Kidney (tissue), 13 donors: ENCODE measurements at regions not wholly inside any gene's neighbourhood (a gene's known extent, or its start where the extent isn't known, plus 50 kb on each side); places are given as distances from the start of the nearest gene placed in this dataset.

Source experiments
- DNase-seq, 5 donors: peaks; one replicate each; pipeline ENCODE4 v3.0.0-alpha.2; 2013 to 2020
- FAIRE-seq: peaks from 2 replicates; lab custom pipeline; 2012; peaks lifted over from hg19 to GRCh38; lab: Jason Lieb, UNC
- H3K27ac ChIP-seq, 2 donors: one replicate each; pipeline ENCODE4 v1.7.0; 2013; ENCODE audit warnings: low read depth in 2 of 2, low read length in 2 of 2, inconsistent platforms in 1 of 2
- H3K27me3 ChIP-seq: one replicate; pipeline ENCODE4 v1.7.1; 2013; ENCODE audit warnings: low read length, inconsistent platforms; ENCODE audit not compliant: control insufficient read depth, insufficient read depth
- H3K36me3 ChIP-seq, 3 donors: one replicate each; pipeline versions ENCODE4 v1.7.0 to v1.7.1; 2013; ENCODE audit warnings: low read length in 3 of 3, control low read depth in 1 of 3, inconsistent platforms in 1 of 3; ENCODE audit not compliant: insufficient read depth in 3 of 3, control insufficient read depth in 2 of 3
- H3K4me1 ChIP-seq, 3 donors: one replicate each; pipeline versions ENCODE4 v1.7.0 to v1.7.1; 2013; ENCODE audit warnings: low read length in 3 of 3, inconsistent platforms in 1 of 3, low read depth in 1 of 3; ENCODE audit not compliant: control insufficient read depth in 2 of 3, insufficient read depth in 2 of 3
- H3K4me3 ChIP-seq, 3 donors: one replicate each; pipeline versions ENCODE4 v1.7.0 to v1.8.1; 2013; ENCODE audit warnings: low read length in 3 of 3, control low read depth in 1 of 3, inconsistent platforms in 1 of 3
- H3K9ac ChIP-seq, 3 donors: one replicate each; pipeline versions ENCODE4 v1.7.0 to v1.7.1; 2013; ENCODE audit warnings: low read length in 3 of 3, control low read depth in 1 of 3, inconsistent platforms in 1 of 3
- H3K9me3 ChIP-seq, 3 donors: one replicate each; pipeline versions ENCODE4 v1.7.0 to v1.7.1; 2013; ENCODE audit warnings: low read length in 3 of 3, control low read depth in 1 of 3, inconsistent platforms in 1 of 3; ENCODE audit not compliant: control insufficient read depth in 2 of 3, insufficient read depth in 1 of 3
- intact Hi-C: fragments of 100-400 bp; cut with DNase I; formaldehyde crosslinking; loops from one replicate; pipeline ENCODE4 v1.11.1; 2022
- TF ChIP-seq, protein P1 (sequence below): IDR thresholded peaks from 3 replicates; pipeline ENCODE4 v1.5.1; 2012; ENCODE audit warnings: mild to moderate bottlenecking, moderate library complexity, borderline replicate concordance; ENCODE audit not compliant: insufficient read depth; ENCODE audit errors: extremely low read depth
- donor health status: control.
- donor health status: control.
- donor health status: control.
- donor health status: control.
- donor health status: control.
- donor health status: DM: yes; HTN: yes; CAD: no.
- donor health status: Normal renal cell carcinoma (clear cell type).

DNA sequence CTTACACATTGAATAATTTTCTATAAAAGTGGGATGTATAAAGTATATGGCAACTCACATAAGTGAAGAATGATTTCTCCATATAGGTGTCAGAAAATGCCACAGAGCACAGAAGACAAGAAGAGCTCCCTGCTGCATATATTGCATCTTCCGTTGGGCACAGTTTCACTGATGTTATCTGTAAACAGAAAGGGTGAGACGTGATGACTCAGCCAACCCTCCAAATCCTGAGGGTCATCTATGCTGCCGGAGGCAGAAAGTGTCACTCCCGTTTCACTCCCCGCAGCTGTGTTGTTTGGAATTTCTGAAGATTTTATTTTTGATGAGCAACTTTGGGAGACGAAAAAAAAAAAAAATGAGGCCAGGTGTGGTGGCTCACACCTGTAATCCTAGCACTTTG, 644.1 kb downstream of the C6orf118 start:
- H3K9ac ChIP-seq = no peak overlapping the region
- H3K9me3 ChIP-seq = no peaks in the 10 kb centered on the region
- no peaks in the 10 kb centered on the region for H3K4me1 ChIP-seq
- no peak overlapping the region for H3K27ac ChIP-seq
- FAIRE-seq (no peak), DNase-seq (no peak)
- no peaks in the 10 kb centered on the region for H3K27me3 ChIP-seq
- intact Hi-C loops = no loop called here
- H3K36me3 ChIP-seq = no peaks in the 10 kb centered on the region
- TF ChIP-seq, protein P1, sequence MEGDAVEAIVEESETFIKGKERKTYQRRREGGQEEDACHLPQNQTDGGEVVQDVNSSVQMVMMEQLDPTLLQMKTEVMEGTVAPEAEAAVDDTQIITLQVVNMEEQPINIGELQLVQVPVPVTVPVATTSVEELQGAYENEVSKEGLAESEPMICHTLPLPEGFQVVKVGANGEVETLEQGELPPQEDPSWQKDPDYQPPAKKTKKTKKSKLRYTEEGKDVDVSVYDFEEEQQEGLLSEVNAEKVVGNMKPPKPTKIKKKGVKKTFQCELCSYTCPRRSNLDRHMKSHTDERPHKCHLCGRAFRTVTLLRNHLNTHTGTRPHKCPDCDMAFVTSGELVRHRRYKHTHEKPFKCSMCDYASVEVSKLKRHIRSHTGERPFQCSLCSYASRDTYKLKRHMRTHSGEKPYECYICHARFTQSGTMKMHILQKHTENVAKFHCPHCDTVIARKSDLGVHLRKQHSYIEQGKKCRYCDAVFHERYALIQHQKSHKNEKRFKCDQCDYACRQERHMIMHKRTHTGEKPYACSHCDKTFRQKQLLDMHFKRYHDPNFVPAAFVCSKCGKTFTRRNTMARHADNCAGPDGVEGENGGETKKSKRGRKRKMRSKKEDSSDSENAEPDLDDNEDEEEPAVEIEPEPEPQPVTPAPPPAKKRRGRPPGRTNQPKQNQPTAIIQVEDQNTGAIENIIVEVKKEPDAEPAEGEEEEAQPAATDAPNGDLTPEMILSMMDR = no peak
- H3K4me3 ChIP-seq = no peak overlapping the region

DNA sequence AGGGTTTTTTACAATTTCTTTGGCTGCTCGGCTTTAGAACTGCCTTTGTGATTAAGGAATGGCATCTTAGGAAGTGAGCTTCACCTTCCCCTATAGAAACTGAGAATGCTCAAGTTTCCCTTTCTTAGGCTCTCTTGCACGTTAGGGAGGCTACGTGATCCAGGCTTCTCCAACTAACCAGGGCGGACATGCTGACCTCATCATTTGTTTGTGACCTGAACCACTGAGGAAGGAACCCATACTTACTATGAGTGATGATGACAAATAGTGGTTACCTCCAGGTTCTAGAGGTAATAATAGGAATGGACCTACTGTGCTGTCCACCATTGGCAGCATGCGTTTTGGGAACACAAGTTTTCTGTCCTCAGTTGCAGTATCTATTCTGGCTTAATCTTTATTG, 645.8 kb downstream of the C6orf118 start:
- no peaks in the 10 kb centered on the region for H3K4me1 ChIP-seq
- DNase-seq (no peak), FAIRE-seq (no peak)
- H3K9me3 ChIP-seq = no peaks in the 10 kb centered on the region
- TF ChIP-seq, protein P1 = no peak
- no peak overlapping the region for H3K27ac ChIP-seq
- no peak overlapping the region for H3K9ac ChIP-seq
- no peaks in the 10 kb centered on the region for H3K27me3 ChIP-seq
- no peaks in the 10 kb centered on the region for H3K36me3 ChIP-seq
- intact Hi-C loops = no loop called here
- no peak overlapping the region for H3K4me3 ChIP-seq

DNA sequence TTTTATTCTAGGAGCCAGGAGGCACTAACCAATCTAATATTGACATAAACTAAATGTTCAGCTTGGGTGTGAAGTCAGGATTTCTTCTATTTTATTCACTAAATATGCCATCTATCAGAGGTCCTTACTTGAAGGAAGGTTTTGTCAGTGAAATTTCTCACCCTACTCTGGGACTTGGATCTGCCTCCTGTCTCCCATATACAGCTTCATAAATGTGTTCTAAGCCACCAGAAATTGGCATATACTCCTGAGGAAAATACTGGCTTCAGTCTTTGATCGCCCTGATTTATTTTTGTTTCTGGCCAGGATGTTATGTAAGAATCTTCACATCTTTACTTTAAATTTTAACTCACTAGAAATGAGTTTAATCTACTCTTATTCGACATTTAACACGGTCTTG, 647.7 kb downstream of the C6orf118 start:
- H3K9me3 ChIP-seq = no peaks in the 10 kb centered on the region
- no peaks in the 10 kb centered on the region for H3K27me3 ChIP-seq
- DNase-seq (no peak), FAIRE-seq (no peak)
- H3K27ac ChIP-seq = no peak overlapping the region
- no peak overlapping the region for H3K4me3 ChIP-seq
- TF ChIP-seq, protein P1 = no peak
- intact Hi-C loops = no loop called here
- no peaks in the 10 kb centered on the region for H3K36me3 ChIP-seq
- H3K9ac ChIP-seq = no peak overlapping the region
- H3K4me1 ChIP-seq = no peaks in the 10 kb centered on the region

DNA sequence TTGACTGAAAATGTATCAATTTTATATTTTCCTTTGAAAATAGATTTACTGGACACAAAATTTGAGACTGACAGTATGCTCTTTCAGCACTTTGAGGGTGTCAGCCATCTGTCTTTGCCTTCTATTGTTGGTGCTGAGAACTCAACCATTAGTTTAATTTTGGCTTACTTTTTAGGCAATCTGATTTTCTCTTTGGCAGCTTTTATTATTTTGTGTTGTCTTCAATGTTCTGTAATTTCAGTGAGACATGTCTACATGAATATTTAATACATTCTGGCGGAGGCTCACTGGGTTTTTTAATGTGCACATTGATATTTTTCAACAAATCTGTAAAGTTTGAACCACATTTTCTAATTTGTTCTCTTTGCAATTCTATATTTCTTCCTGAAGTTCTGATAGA, 648.6 kb downstream of the C6orf118 start:
- Histone ChIP-seq H3K27me3 (no peaks in the 10 kb centered on the region), H3K4me1 (no peaks in the 10 kb centered on the region), H3K9me3 (no peaks in the 10 kb centered on the region), H3K27ac (no peak overlapping the region), H3K36me3 (no peaks in the 10 kb centered on the region), H3K4me3 (no peak overlapping the region), H3K9ac (no peak overlapping the region)
- DNase-seq (no peak), FAIRE-seq (no peak)
- intact Hi-C loops = no loop called here
- TF ChIP-seq, protein P1 = no peak
